SH-SY5Y (cell line): ENCODE measurements at regions not wholly inside any gene's neighbourhood (a gene's known extent, or its start where the extent isn't known, plus 50 kb on each side); places are given as distances from the start of the nearest gene placed in this dataset.

Source experiments
- GATA2 ChIP-seq: IDR thresholded peaks from 2 replicates; pipeline ENCODE4 v1.6.1; 2011; ENCODE audit warnings: mild to moderate bottlenecking, low read depth, low read length
- GATA3 ChIP-seq: IDR thresholded peaks from 2 replicates; pipeline ENCODE4 v1.6.1; 2011; ENCODE audit warnings: low read depth, mild to moderate bottlenecking, low read length, moderate library complexity

GRCh38 chr3:21271606-21272016, 479.4 kb downstream of the ZNF385D start:
- TF ChIP-seq GATA2 (no peak), GATA3 (no peak)
